ENCODE measurements at regions not wholly inside any gene's neighbourhood (a gene's known extent, or its start where the extent isn't known, plus 50 kb on each side); places are given as distances from the start of the nearest gene placed in this dataset.

DNA sequence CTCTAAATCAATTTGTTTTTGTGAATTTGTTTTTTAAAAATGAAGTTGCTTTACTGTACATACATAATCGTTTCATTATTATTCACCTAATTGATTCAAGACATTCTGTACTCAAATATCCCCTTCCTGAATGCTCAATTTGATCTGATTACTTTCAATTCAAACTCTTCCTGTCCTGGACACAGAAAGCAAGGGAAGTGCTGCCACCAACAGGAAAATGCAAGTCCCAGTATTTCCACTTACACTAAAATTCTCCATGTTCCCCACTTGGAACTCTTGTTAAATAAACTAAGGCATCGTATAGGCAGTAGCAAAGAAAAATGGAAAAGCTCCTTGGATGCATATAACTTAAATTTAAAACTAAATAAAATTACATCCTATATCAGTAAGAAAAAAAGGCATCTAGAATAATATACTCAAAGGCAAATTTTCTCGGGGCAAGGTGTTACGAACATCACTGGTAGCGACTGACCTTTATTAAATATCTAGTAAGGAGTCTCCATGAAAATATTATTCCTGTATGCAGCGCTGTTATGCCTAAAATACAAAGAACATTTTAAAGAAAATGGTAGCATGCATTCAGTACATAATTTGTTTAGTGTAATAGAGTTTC is 72.0 kb upstream of the DBX2 start:
- H2AK5ac ChIP-seq (ENCODE audit: low read length), result no peak overlapping the region
- H3K79me1 ChIP-seq (ENCODE audit: low read length), result no peaks in the 10 kb centered on the region
- H2BK5ac ChIP-seq (ENCODE audit: low read depth, low read length, poor library complexity), result no peak overlapping the region
- no peak overlapping the region for H2BK12ac ChIP-seq (ENCODE audit: low read length)
- no peak overlapping the region for H3K4me3 ChIP-seq (ENCODE audit: low read depth, low read length)
- no peaks in the 10 kb centered on the region for H3K27me3 ChIP-seq (ENCODE audit: insufficient read depth, low read length)
- WGBS (ENCODE audit: extremely low coverage, insufficient coverage, insufficient read length), result no CpG with 5 or more reads among the region's 6 CpGs
- H3K9ac ChIP-seq (ENCODE audit: low read length), result no peak overlapping the region
- no peaks in the 10 kb centered on the region for H3K4me1 ChIP-seq (ENCODE audit: control insufficient read depth in 1 of 2, insufficient read depth in 2 of 2, low read length in 2 of 2)
- H4K12ac ChIP-seq (ENCODE audit: low read depth, low read length), result no peak overlapping the region
- H3K18ac ChIP-seq (ENCODE audit: low read length), result no peak overlapping the region
- H3K36me3 ChIP-seq (ENCODE audit: control insufficient read depth in 1 of 2, insufficient read depth in 2 of 2, low read length in 2 of 2), result no peaks in the 10 kb centered on the region
- no peak overlapping the region for H3K27ac ChIP-seq (ENCODE audit: low read depth, low read length)
- no peak overlapping the region for H3K4ac ChIP-seq (ENCODE audit: low read depth, low read length)
- DNase-seq, result peak in 1 of 2 donors; percentile 16
- no peak overlapping the region for H2AFZ ChIP-seq (ENCODE audit: insufficient read depth, low read length, poor library complexity)
- no peaks in the 10 kb centered on the region for H3K79me2 ChIP-seq (ENCODE audit: control insufficient read depth, insufficient read depth, low read length, poor library complexity)
- no peaks in the 10 kb centered on the region for H3K9me3 ChIP-seq (ENCODE audit: insufficient read depth, low read depth, low read length)
- no peak overlapping the region for H3K4me2 ChIP-seq (ENCODE audit: low read length)
- no peak overlapping the region for H4K8ac ChIP-seq (ENCODE audit: low read depth, low read length)
- H4K91ac ChIP-seq (ENCODE audit: low read depth, low read length), result no peak overlapping the region
- H3K23ac ChIP-seq (ENCODE audit: low read length), result no peak overlapping the region
- no peak overlapping the region for H2BK120ac ChIP-seq (ENCODE audit: insufficient read depth, low read length, poor library complexity)
- H3K14ac ChIP-seq (ENCODE audit: low read length), result no peak overlapping the region

DNA sequence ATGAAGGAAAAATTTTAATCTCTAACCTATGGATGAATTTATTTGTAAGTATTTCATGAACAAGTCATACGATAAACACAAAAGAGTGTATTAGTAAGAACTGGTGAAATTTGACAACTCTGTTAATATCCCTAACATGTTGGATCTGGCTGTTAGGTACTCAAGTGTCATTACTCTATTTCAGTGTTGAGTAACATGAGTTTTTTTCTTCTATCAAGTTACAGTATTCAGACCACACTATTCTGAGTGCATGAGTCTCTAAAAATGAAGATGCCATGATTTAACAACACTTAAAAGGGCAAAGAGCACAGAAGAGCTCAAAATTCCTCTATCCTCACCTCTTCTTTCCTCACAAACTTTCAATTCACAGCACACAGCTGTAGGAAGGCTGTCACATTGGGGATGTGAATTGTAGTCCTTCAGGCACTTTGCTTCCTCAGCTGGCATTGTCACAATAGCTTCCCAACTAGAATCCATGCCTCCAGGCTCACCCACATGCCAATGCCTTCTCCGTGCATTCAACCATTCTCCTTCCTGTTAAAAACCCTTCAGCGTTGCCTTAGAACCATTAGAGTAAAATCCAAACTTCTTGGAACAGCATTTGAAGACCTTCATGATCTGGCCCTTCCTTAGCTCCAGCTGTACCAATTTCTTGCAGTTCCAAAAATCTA is 73.7 kb upstream of the DBX2 start:
- no peak overlapping the region for H3K23ac ChIP-seq (ENCODE audit: low read length)
- H3K79me2 ChIP-seq (ENCODE audit: control insufficient read depth, insufficient read depth, low read length, poor library complexity), result no peaks in the 10 kb centered on the region
- H4K12ac ChIP-seq (ENCODE audit: low read depth, low read length), result no peak overlapping the region
- no peaks in the 10 kb centered on the region for H3K79me1 ChIP-seq (ENCODE audit: low read length)
- peak in 1 of 2 donors; percentile 15 for DNase-seq
- H2BK5ac ChIP-seq (ENCODE audit: low read depth, low read length, poor library complexity), result no peak overlapping the region
- no peak overlapping the region for H2BK120ac ChIP-seq (ENCODE audit: insufficient read depth, low read length, poor library complexity)
- no peak overlapping the region for H4K8ac ChIP-seq (ENCODE audit: low read depth, low read length)
- WGBS (ENCODE audit: extremely low coverage, insufficient coverage, insufficient read length), result no CpG with 5 or more reads among the region's 3 CpGs
- H3K4me1 ChIP-seq (ENCODE audit: control insufficient read depth in 1 of 2, insufficient read depth in 2 of 2, low read length in 2 of 2), result no peaks in the 10 kb centered on the region
- no peak overlapping the region for H3K9ac ChIP-seq (ENCODE audit: low read length)
- no peak overlapping the region for H3K14ac ChIP-seq (ENCODE audit: low read length)
- H3K36me3 ChIP-seq (ENCODE audit: control insufficient read depth in 1 of 2, insufficient read depth in 2 of 2, low read length in 2 of 2), result no peaks in the 10 kb centered on the region
- no peak overlapping the region for H3K4ac ChIP-seq (ENCODE audit: low read depth, low read length)
- H3K18ac ChIP-seq (ENCODE audit: low read length), result no peak overlapping the region
- no peak overlapping the region for H2BK12ac ChIP-seq (ENCODE audit: low read length)
- no peak overlapping the region for H3K4me2 ChIP-seq (ENCODE audit: low read length)
- no peak overlapping the region for H2AK5ac ChIP-seq (ENCODE audit: low read length)
- H4K91ac ChIP-seq (ENCODE audit: low read depth, low read length), result no peak overlapping the region
- no peaks in the 10 kb centered on the region for H3K27me3 ChIP-seq (ENCODE audit: insufficient read depth, low read length)
- no peaks in the 10 kb centered on the region for H3K9me3 ChIP-seq (ENCODE audit: insufficient read depth, low read depth, low read length)
- no peak overlapping the region for H3K4me3 ChIP-seq (ENCODE audit: low read depth, low read length)
- no peak overlapping the region for H2AFZ ChIP-seq (ENCODE audit: insufficient read depth, low read length, poor library complexity)
- H3K27ac ChIP-seq (ENCODE audit: low read depth, low read length), result no peak overlapping the region

DNA sequence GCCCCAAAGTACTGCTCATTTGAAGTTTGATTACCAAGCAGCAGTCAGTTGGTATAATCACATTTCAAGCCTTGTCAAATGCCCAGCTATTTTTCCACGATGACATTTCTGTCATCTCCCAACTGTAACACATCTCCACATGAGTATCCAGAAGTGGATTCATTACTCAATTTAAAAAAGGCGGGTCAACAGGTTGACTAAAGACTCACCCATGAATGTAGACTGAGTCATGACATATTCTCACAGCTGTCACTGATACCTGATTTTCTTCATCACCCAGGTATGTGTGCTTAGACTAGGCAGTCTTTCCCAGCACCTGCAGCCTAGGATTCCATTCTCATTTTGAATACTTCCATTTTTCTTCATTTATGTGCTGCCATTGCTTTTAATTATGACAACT is 75.1 kb upstream of the DBX2 start:
- Histone ChIP-seq H2BK12ac (ENCODE audit: low read length) (no peak overlapping the region), H4K91ac (ENCODE audit: low read depth, low read length) (no peak overlapping the region), H3K4me3 (ENCODE audit: low read depth, low read length) (no peak overlapping the region), H3K79me1 (ENCODE audit: low read length) (no peaks in the 10 kb centered on the region), H2BK5ac (ENCODE audit: low read depth, low read length, poor library complexity) (no peak overlapping the region), H3K14ac (ENCODE audit: low read length) (no peak overlapping the region), H3K9ac (ENCODE audit: low read length) (no peak overlapping the region), H3K36me3 (ENCODE audit: control insufficient read depth in 1 of 2, insufficient read depth in 2 of 2, low read length in 2 of 2) (no peaks in the 10 kb centered on the region), H3K79me2 (ENCODE audit: control insufficient read depth, insufficient read depth, low read length, poor library complexity) (no peaks in the 10 kb centered on the region), H2AFZ (ENCODE audit: insufficient read depth, low read length, poor library complexity) (no peak overlapping the region), H3K18ac (ENCODE audit: low read length) (no peak overlapping the region), H3K9me3 (ENCODE audit: insufficient read depth, low read depth, low read length) (no peaks in the 10 kb centered on the region), H2BK120ac (ENCODE audit: insufficient read depth, low read length, poor library complexity) (no peak overlapping the region), H3K27me3 (ENCODE audit: insufficient read depth, low read length) (no peaks in the 10 kb centered on the region), H3K4me1 (ENCODE audit: control insufficient read depth in 1 of 2, insufficient read depth in 2 of 2, low read length in 2 of 2) (no peaks in the 10 kb centered on the region), H3K23ac (ENCODE audit: low read length) (no peak overlapping the region), H2AK5ac (ENCODE audit: low read length) (no peak overlapping the region), H3K27ac (ENCODE audit: low read depth, low read length) (no peak overlapping the region), H4K8ac (ENCODE audit: low read depth, low read length) (no peak overlapping the region), H3K4me2 (ENCODE audit: low read length) (no peak overlapping the region), H4K12ac (ENCODE audit: low read depth, low read length) (no peak overlapping the region), H3K4ac (ENCODE audit: low read depth, low read length) (no peak overlapping the region)
- peak; percentile 27 to 68 for DNase-seq
- no CpG with 5 or more reads among the region's 2 CpGs for WGBS (ENCODE audit: extremely low coverage, insufficient coverage, insufficient read length)

DNA sequence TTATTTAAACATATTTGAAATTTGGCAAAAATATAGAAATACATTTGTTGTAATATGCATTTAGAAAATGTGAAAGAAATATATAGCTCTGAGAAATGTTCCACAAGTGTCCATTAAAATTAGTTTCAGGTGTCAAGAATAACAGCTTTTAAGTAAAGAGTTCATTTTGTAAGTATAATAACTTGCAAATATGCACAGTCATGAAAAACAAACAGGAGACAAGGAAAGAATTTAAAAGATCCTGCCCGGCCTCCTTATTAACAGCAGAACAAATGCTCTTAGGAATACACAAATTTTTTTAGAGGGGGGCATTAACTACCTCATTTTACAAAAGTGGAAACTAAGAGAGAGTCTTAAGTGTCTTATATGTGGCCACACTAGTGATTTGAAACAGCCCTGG is 77.7 kb upstream of the DBX2 start:
- no peaks in the 10 kb centered on the region for H3K9me3 ChIP-seq (ENCODE audit: insufficient read depth, low read depth, low read length)
- H4K91ac ChIP-seq (ENCODE audit: low read depth, low read length), result no peak overlapping the region
- H3K14ac ChIP-seq (ENCODE audit: low read length), result no peak overlapping the region
- no peaks in the 10 kb centered on the region for H3K79me2 ChIP-seq (ENCODE audit: control insufficient read depth, insufficient read depth, low read length, poor library complexity)
- no peak overlapping the region for H2BK120ac ChIP-seq (ENCODE audit: insufficient read depth, low read length, poor library complexity)
- no peaks in the 10 kb centered on the region for H3K79me1 ChIP-seq (ENCODE audit: low read length)
- no peak for DNase-seq
- no peaks in the 10 kb centered on the region for H3K27me3 ChIP-seq (ENCODE audit: insufficient read depth, low read length)
- H3K18ac ChIP-seq (ENCODE audit: low read length), result no peak overlapping the region
- no peaks in the 10 kb centered on the region for H3K36me3 ChIP-seq (ENCODE audit: control insufficient read depth in 1 of 2, insufficient read depth in 2 of 2, low read length in 2 of 2)
- H2BK12ac ChIP-seq (ENCODE audit: low read length), result no peak overlapping the region
- H3K9ac ChIP-seq (ENCODE audit: low read length), result no peak overlapping the region
- peaks cover 3% of the 10 kb centered on the region in 2 experiments for H3K4me1 ChIP-seq (ENCODE audit: control insufficient read depth in 1 of 2, insufficient read depth in 2 of 2, low read length in 2 of 2)
- no peak overlapping the region for H4K8ac ChIP-seq (ENCODE audit: low read depth, low read length)
- H3K27ac ChIP-seq (ENCODE audit: low read depth, low read length), result no peak overlapping the region
- no CpG with 5 or more reads among the region's 1 CpG for WGBS (ENCODE audit: extremely low coverage, insufficient coverage, insufficient read length)
- no peak overlapping the region for H4K12ac ChIP-seq (ENCODE audit: low read depth, low read length)
- no peak overlapping the region for H2AFZ ChIP-seq (ENCODE audit: insufficient read depth, low read length, poor library complexity)
- H3K4ac ChIP-seq (ENCODE audit: low read depth, low read length), result no peak overlapping the region
- no peak overlapping the region for H3K4me2 ChIP-seq (ENCODE audit: low read length)
- no peak overlapping the region for H3K4me3 ChIP-seq (ENCODE audit: low read depth, low read length)
- H2BK5ac ChIP-seq (ENCODE audit: low read depth, low read length, poor library complexity), result no peak overlapping the region
- H3K23ac ChIP-seq (ENCODE audit: low read length), result no peak overlapping the region
- H2AK5ac ChIP-seq (ENCODE audit: low read length), result no peak overlapping the region
